ENCODE measurements at regions not wholly inside any gene's neighbourhood (a gene's known extent, or its start where the extent isn't known, plus 50 kb on each side); places are given as distances from the start of the nearest gene placed in this dataset.
A peak's percentile ranks its signal among the peaks of the same experiment; 100 is the strongest.

DNA sequence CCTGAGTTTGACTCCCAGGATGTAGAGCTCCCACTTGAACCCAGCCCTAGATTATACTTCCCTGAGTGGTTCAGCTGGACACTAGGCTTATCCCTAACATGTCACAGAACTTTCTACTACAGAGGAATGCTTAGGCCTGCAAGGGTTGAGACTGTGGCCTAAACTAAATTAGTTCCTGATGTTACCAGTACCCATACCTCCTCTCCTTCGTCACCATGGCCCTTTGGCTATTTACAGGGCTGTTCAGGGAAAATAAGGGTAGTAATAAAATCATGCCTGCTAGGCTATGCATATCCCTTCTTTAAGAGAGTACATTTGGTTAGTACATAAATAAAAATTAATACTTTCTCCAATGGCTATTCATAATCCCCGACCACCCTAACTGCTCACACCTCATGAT, 356.4 kb upstream of the RASGRP1 start:
- H3K4me3 ChIP-seq (ENCODE audit: control insufficient read depth in 1 of 7, extremely low read depth in 1 of 7, insufficient read depth in 4 of 7, low read depth in 2 of 7, low read length in 6 of 7) = no peak overlapping the region
- H3K36me3 ChIP-seq (ENCODE audit: control insufficient read depth in 4 of 4, insufficient read depth in 4 of 4, low read length in 3 of 4) = no peaks in the 10 kb centered on the region
- no CpG with 5 or more reads among the region's 2 CpGs for WGBS (ENCODE audit: insufficient coverage)
- ChIA-PET CTCF (no interaction called here), POLR2A (no interaction called here)
- no peak for DNase-seq
- no peaks in the 10 kb centered on the region for H3K9me3 ChIP-seq (ENCODE audit: control extremely low read depth in 1 of 5, control insufficient read depth in 4 of 5, insufficient read depth in 2 of 5, low read depth in 1 of 5, low read length in 4 of 5)
- no peaks in the 10 kb centered on the region for H3K4me1 ChIP-seq (ENCODE audit: control extremely low read depth in 1 of 4, control insufficient read depth in 4 of 4, insufficient read depth in 4 of 4, low read length in 3 of 4)
- no peaks in the 10 kb centered on the region for H3K27me3 ChIP-seq (replicated peaks in 2 of 5; ENCODE audit: control insufficient read depth in 4 of 5, insufficient read depth in 5 of 5, low read length in 4 of 5)
- no peak overlapping the region for H3K27ac ChIP-seq (ENCODE audit: insufficient read depth in 1 of 2, low read depth in 1 of 2, low read length in 2 of 2, poor library complexity in 1 of 2, severe bottlenecking in 2 of 2)

DNA sequence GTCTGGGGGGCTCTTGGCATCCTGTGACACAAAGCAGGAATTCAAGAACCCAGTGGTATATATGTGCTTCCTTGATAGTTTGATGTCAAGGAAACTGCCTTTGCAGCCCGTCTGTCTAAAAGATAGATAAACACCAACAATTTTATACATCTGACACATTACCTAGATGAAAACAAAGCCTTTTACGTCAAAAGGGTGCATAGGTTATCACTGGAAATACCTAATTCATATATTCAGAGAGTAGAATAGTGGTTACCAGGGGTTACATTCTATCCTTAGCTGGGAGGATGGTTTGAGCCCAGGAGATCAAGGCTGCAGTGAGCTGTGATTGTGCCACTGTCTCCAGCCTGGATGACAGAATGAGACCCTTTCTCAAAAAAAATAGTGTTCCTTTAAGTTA, 356.9 kb upstream of the RASGRP1 start:
- Histone ChIP-seq H3K4me3 (ENCODE audit: control insufficient read depth in 1 of 7, extremely low read depth in 1 of 7, insufficient read depth in 4 of 7, low read depth in 2 of 7, low read length in 6 of 7) (no peak overlapping the region), H3K9me3 (ENCODE audit: control extremely low read depth in 1 of 5, control insufficient read depth in 4 of 5, insufficient read depth in 2 of 5, low read depth in 1 of 5, low read length in 4 of 5) (no peaks in the 10 kb centered on the region), H3K27ac (ENCODE audit: insufficient read depth in 1 of 2, low read depth in 1 of 2, low read length in 2 of 2, poor library complexity in 1 of 2, severe bottlenecking in 2 of 2) (no peak overlapping the region), H3K36me3 (ENCODE audit: control insufficient read depth in 4 of 4, insufficient read depth in 4 of 4, low read length in 3 of 4) (no peaks in the 10 kb centered on the region), H3K27me3 (replicated peaks in 2 of 5; ENCODE audit: control insufficient read depth in 4 of 5, insufficient read depth in 5 of 5, low read length in 4 of 5) (no peaks in the 10 kb centered on the region), H3K4me1 (ENCODE audit: control extremely low read depth in 1 of 4, control insufficient read depth in 4 of 4, insufficient read depth in 4 of 4, low read length in 3 of 4) (no peaks in the 10 kb centered on the region)
- ChIA-PET CTCF (no interaction called here), POLR2A (no interaction called here)
- no CpG with 5 or more reads among the region's 2 CpGs for WGBS (ENCODE audit: insufficient coverage)
- no peak for DNase-seq

DNA sequence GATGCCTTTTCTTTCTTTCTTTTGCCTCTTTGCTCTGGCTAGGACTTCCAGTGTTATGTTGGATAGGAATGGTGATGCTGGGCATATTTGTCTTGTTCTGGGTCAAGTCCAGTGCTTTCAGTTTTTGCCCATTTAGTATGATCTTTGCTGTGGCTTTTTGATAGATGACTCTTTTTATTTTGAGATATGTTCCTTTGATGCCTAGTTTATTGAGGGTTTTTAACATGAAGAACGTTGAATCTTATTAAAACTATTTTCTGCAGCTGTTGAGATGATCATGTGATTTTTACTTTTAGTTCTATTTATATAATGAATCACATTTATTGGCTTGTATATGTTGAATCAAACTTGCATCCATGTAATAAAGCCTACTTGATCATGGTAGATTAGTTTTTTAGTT, 363.8 kb upstream of the RASGRP1 start:
- ChIA-PET POLR2A (no interaction called here), CTCF (no interaction called here)
- no peak for DNase-seq
- Histone ChIP-seq H3K27ac (ENCODE audit: insufficient read depth in 1 of 2, low read depth in 1 of 2, low read length in 2 of 2, poor library complexity in 1 of 2, severe bottlenecking in 2 of 2) (no peak overlapping the region), H3K27me3 (replicated peaks in 2 of 5; ENCODE audit: control insufficient read depth in 4 of 5, insufficient read depth in 5 of 5, low read length in 4 of 5) (no peaks in the 10 kb centered on the region), H3K4me1 (ENCODE audit: control extremely low read depth in 1 of 4, control insufficient read depth in 4 of 4, insufficient read depth in 4 of 4, low read length in 3 of 4) (no peaks in the 10 kb centered on the region), H3K4me3 (ENCODE audit: control insufficient read depth in 1 of 7, extremely low read depth in 1 of 7, insufficient read depth in 4 of 7, low read depth in 2 of 7, low read length in 6 of 7) (no peak overlapping the region), H3K36me3 (ENCODE audit: control insufficient read depth in 4 of 4, insufficient read depth in 4 of 4, low read length in 3 of 4) (no peaks in the 10 kb centered on the region), H3K9me3 (ENCODE audit: control extremely low read depth in 1 of 5, control insufficient read depth in 4 of 5, insufficient read depth in 2 of 5, low read depth in 1 of 5, low read length in 4 of 5) (no peaks in the 10 kb centered on the region)
- whole genome bisulfite sequencing (ENCODE audit: insufficient coverage) = no CpG with 5 or more reads among the region's 1 CpG

DNA sequence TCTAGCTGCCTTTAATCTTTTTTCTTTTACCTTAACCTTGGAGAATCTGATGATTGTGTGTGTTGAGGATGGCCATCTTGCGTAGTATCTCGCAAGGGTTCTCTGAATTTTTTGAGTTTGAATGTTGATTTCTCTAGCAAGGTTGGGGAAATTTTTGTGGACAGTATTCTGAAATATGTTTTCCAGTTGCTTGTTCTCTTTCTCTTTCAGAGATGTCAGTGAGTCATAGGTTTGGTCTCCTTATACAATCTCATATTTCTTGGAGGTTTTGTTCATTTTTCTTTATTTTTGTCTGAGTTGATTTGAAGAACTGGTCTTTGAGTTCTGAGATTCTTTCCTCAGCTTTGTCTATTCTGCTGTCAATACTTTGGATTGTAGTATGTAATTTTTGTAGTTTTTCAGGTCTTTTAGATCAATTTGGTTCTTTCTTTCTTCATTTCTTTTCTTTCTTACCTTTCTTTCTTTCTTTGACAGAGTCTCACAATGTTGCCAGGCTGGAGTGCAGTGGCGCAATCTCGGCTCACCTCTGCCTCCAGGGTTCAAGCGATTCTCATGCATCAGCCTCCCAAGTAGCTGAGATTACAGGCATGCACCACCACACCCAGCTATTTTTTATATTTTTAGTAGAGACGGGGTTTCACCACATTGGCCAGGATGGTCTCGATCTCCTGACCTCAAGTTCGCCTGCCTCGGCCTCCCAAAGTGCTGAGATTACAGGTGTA, 366.4 kb upstream of the RASGRP1 start:
- Histone ChIP-seq H3K4me3 (ENCODE audit: control insufficient read depth in 1 of 7, extremely low read depth in 1 of 7, insufficient read depth in 4 of 7, low read depth in 2 of 7, low read length in 6 of 7) (no peak overlapping the region), H3K27me3 (replicated peaks in 2 of 5; ENCODE audit: control insufficient read depth in 4 of 5, insufficient read depth in 5 of 5, low read length in 4 of 5) (no peaks in the 10 kb centered on the region), H3K9me3 (ENCODE audit: control extremely low read depth in 1 of 5, control insufficient read depth in 4 of 5, insufficient read depth in 2 of 5, low read depth in 1 of 5, low read length in 4 of 5) (peaks cover 0 to 3% (median 0%) of the 10 kb centered on the region in 5 experiments), H3K36me3 (ENCODE audit: control insufficient read depth in 4 of 4, insufficient read depth in 4 of 4, low read length in 3 of 4) (no peaks in the 10 kb centered on the region), H3K4me1 (ENCODE audit: control extremely low read depth in 1 of 4, control insufficient read depth in 4 of 4, insufficient read depth in 4 of 4, low read length in 3 of 4) (peaks cover 0 to under 1% (median 0%) of the 10 kb centered on the region in 4 experiments), H3K27ac (ENCODE audit: insufficient read depth in 1 of 2, low read depth in 1 of 2, low read length in 2 of 2, poor library complexity in 1 of 2, severe bottlenecking in 2 of 2) (no peak overlapping the region)
- POLR2A ChIA-PET = no interaction called here
- CTCF ChIA-PET = interaction anchor here (1.1 kb wide), 1 partner anchor 80 kb away, joined by 4 read pairs; no protein-coding TSS in a partner anchor
- DNase-seq = no peak
- 95% methylated on average over 7 of the region's 9 CpGs for WGBS (ENCODE audit: insufficient coverage)

DNA sequence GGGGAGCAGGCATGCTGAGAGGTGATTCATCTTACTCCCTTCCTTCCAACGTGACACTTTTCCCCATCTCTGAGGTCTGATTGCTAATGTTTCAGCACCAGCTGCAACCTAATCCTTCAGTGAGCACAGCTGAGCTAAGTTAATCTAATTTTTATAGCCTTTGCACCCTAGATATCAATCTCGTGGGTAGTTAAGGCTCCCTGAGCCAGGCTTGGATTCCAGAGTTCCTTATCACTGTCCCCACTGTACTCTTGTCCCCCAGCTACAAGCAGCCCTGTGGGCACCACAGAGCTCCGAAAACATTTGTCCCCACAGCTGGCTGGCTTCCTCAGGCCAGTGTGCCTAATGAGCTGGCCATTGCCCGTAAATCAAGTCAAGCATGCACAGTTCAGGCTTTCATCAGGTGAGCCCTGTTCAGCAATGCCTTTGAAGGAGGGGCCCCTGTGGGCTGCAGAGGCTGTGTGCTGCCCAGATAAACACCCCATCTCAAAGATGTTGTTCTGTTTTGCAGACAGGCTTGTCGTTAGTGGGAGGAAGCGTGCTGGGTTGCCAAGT, 376.9 kb upstream of the RASGRP1 start:
- Histone ChIP-seq H3K36me3 (ENCODE audit: control insufficient read depth in 4 of 4, insufficient read depth in 4 of 4, low read length in 3 of 4) (no peaks in the 10 kb centered on the region), H3K27ac (ENCODE audit: insufficient read depth in 1 of 2, low read depth in 1 of 2, low read length in 2 of 2, poor library complexity in 1 of 2, severe bottlenecking in 2 of 2) (no peak overlapping the region), H3K4me3 (ENCODE audit: control insufficient read depth in 1 of 7, extremely low read depth in 1 of 7, insufficient read depth in 4 of 7, low read depth in 2 of 7, low read length in 6 of 7) (no peak overlapping the region), H3K4me1 (ENCODE audit: control extremely low read depth in 1 of 4, control insufficient read depth in 4 of 4, insufficient read depth in 4 of 4, low read length in 3 of 4) (peaks cover 0 to 8% (median 0%) of the 10 kb centered on the region in 4 experiments), H3K27me3 (replicated peaks in 2 of 5; ENCODE audit: control insufficient read depth in 4 of 5, insufficient read depth in 5 of 5, low read length in 4 of 5) (no peaks in the 10 kb centered on the region), H3K9me3 (ENCODE audit: control extremely low read depth in 1 of 5, control insufficient read depth in 4 of 5, insufficient read depth in 2 of 5, low read depth in 1 of 5, low read length in 4 of 5) (peaks cover 0 to 1% (median 0%) of the 10 kb centered on the region in 5 experiments)
- WGBS (ENCODE audit: insufficient coverage) = 75% methylated on average over 6 of the region's 6 CpGs
- POLR2A ChIA-PET = no interaction called here
- CTCF ChIA-PET = no interaction called here
- no peak for DNase-seq

DNA sequence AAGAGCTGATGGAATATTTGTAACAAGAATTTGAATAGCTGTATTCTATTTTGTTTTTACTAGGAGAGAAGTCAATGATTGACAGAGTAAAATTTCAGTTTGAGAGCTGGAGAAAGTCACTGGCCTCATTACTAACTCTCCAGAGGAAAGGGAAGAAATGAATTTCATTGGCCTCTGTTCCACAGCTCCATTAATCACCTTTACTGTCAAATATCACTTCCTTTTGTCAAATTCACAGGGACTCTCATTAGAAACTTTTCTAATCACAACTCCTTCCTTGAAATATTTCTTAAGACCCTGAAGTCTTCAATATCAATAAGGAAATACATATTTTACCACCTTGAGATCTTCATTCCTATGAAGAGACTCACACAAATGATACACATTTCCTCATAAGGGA, 379.9 kb upstream of the RASGRP1 start:
- no peaks in the 10 kb centered on the region for H3K27me3 ChIP-seq (replicated peaks in 2 of 5; ENCODE audit: control insufficient read depth in 4 of 5, insufficient read depth in 5 of 5, low read length in 4 of 5)
- ChIA-PET CTCF (no interaction called here), POLR2A (no interaction called here)
- no peaks in the 10 kb centered on the region for H3K9me3 ChIP-seq (ENCODE audit: control extremely low read depth in 1 of 5, control insufficient read depth in 4 of 5, insufficient read depth in 2 of 5, low read depth in 1 of 5, low read length in 4 of 5)
- peak in 1 of 3 donors; percentile 7 for DNase-seq
- H3K27ac ChIP-seq (ENCODE audit: insufficient read depth in 1 of 2, low read depth in 1 of 2, low read length in 2 of 2, poor library complexity in 1 of 2, severe bottlenecking in 2 of 2) = no peak overlapping the region
- H3K4me1 ChIP-seq (ENCODE audit: control extremely low read depth in 1 of 4, control insufficient read depth in 4 of 4, insufficient read depth in 4 of 4, low read length in 3 of 4) = no peaks in the 10 kb centered on the region
- H3K4me3 ChIP-seq (ENCODE audit: control insufficient read depth in 1 of 7, extremely low read depth in 1 of 7, insufficient read depth in 4 of 7, low read depth in 2 of 7, low read length in 6 of 7) = no peak overlapping the region
- H3K36me3 ChIP-seq (ENCODE audit: control insufficient read depth in 4 of 4, insufficient read depth in 4 of 4, low read length in 3 of 4) = no peaks in the 10 kb centered on the region

DNA sequence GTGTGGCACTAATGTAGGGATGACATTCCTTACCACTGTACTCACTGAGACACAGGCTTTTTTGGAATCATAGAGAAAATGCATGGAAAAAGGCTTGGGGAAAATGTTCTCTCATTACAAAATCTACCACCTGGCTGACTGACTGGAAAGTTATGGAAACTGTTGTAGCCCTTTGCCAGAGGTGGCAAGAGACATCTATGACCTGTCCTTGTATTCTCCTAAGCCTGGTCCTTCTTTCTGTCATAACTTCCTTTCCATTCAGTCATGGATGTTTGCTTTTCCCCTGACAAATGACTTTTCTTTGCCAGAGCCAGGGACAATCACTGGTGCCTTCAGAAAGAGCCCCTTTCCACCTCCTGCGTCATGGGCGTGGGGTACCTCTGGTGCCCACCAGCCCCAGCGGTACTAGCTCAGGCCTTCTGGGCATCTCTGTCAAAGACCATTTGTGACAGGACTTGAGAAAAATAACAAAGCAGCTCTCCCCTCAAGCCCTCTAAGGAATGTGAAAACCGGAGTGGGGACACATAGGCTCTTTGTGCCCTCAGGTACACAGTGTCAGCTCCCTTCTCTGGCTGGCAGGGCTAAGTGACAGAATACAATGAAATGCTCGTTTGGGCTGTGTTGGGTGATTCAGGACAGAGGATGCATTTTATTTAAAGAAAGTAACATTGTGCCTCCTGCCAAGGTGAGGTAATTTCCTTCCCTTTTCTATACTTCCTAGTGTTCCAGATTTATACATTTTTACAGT, 381.1 kb upstream of the RASGRP1 start:
- no peak overlapping the region for H3K4me3 ChIP-seq (ENCODE audit: control insufficient read depth in 1 of 7, extremely low read depth in 1 of 7, insufficient read depth in 4 of 7, low read depth in 2 of 7, low read length in 6 of 7)
- DNase-seq = no peak
- H3K36me3 ChIP-seq (ENCODE audit: control insufficient read depth in 4 of 4, insufficient read depth in 4 of 4, low read length in 3 of 4) = no peaks in the 10 kb centered on the region
- no peak overlapping the region for H3K27ac ChIP-seq (ENCODE audit: insufficient read depth in 1 of 2, low read depth in 1 of 2, low read length in 2 of 2, poor library complexity in 1 of 2, severe bottlenecking in 2 of 2)
- no peaks in the 10 kb centered on the region for H3K27me3 ChIP-seq (replicated peaks in 2 of 5; ENCODE audit: control insufficient read depth in 4 of 5, insufficient read depth in 5 of 5, low read length in 4 of 5)
- H3K9me3 ChIP-seq (ENCODE audit: control extremely low read depth in 1 of 5, control insufficient read depth in 4 of 5, insufficient read depth in 2 of 5, low read depth in 1 of 5, low read length in 4 of 5) = no peaks in the 10 kb centered on the region
- H3K4me1 ChIP-seq (ENCODE audit: control extremely low read depth in 1 of 4, control insufficient read depth in 4 of 4, insufficient read depth in 4 of 4, low read length in 3 of 4) = no peaks in the 10 kb centered on the region
- 97% methylated on average over 3 of the region's 5 CpGs for WGBS (ENCODE audit: insufficient coverage)
- POLR2A ChIA-PET = no interaction called here
- CTCF ChIA-PET = no interaction called here
